ENCODE measurements at regions not wholly inside any gene's neighbourhood (a gene's known extent, or its start where the extent isn't known, plus 50 kb on each side); places are given as distances from the start of the nearest gene placed in this dataset.

DNA sequence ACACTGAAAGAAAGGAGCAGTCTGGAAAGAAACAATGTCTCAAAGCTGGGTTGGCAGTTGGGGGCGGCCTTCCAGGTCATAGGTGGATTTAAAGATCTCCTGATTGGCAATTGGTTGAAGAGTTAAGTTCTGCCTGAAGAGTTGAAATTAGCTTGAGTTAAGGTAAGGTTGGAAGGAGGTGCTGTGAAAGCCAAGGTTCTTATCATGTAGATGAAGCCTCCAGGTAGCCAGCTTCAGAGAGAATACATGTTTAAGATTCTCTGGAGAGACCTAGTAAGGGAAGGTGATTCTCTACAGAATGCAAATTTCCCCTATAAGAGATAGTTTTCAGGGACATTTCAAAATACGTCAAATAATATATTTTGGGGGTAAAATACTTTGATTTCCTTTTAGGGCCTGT, 387.1 kb downstream of the TMEM232 start:
- no peaks in the 10 kb centered on the region for H3K36me3 Mint-ChIP-seq
- H3K9me3 ChIP-seq (ENCODE audit: low read depth), result no peaks in the 10 kb centered on the region
- DNase-seq (ENCODE audit: low spot score), result no peak
- no peak overlapping the region for H3K4me3 ChIP-seq
- no peak overlapping the region for H3K9ac ChIP-seq
- no peak for TF ChIP-seq EZH2phosphoT487 (IDR thresholded peaks at IDR 0.05)
- no peak for TF ChIP-seq EZH2 (IDR thresholded peaks at IDR 0.05)
- TF ChIP-seq, protein P1, sequence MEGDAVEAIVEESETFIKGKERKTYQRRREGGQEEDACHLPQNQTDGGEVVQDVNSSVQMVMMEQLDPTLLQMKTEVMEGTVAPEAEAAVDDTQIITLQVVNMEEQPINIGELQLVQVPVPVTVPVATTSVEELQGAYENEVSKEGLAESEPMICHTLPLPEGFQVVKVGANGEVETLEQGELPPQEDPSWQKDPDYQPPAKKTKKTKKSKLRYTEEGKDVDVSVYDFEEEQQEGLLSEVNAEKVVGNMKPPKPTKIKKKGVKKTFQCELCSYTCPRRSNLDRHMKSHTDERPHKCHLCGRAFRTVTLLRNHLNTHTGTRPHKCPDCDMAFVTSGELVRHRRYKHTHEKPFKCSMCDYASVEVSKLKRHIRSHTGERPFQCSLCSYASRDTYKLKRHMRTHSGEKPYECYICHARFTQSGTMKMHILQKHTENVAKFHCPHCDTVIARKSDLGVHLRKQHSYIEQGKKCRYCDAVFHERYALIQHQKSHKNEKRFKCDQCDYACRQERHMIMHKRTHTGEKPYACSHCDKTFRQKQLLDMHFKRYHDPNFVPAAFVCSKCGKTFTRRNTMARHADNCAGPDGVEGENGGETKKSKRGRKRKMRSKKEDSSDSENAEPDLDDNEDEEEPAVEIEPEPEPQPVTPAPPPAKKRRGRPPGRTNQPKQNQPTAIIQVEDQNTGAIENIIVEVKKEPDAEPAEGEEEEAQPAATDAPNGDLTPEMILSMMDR (IDR thresholded peaks at IDR 0.05), result no peak
- no peak overlapping the region for H3K4me3 Mint-ChIP-seq
- no peak overlapping the region for H2AFZ ChIP-seq (replicated peaks)
- H3K27me3 Mint-ChIP-seq (ENCODE audit: insufficient read depth, low read depth), result no peaks in the 10 kb centered on the region
- no peak overlapping the region for H3K27ac ChIP-seq
- H3F3A ChIP-seq (ENCODE audit: low read depth), result no peaks in the 10 kb centered on the region
- H3K4me1 Mint-ChIP-seq, result peaks cover 4% of the 10 kb centered on the region
- no peaks in the 10 kb centered on the region for H3K36me3 ChIP-seq
- H3K4me2 ChIP-seq, result no peak overlapping the region
- H3K4me1 ChIP-seq, result no peaks in the 10 kb centered on the region
- H3K79me2 ChIP-seq (ENCODE audit: low read depth), result no peaks in the 10 kb centered on the region
- H3K27ac Mint-ChIP-seq, result no peak overlapping the region
- H4K20me1 ChIP-seq (ENCODE audit: low read depth), result no peaks in the 10 kb centered on the region
- H3K9me3 Mint-ChIP-seq, result no peaks in the 10 kb centered on the region
- no peaks in the 10 kb centered on the region for H3K27me3 ChIP-seq

DNA sequence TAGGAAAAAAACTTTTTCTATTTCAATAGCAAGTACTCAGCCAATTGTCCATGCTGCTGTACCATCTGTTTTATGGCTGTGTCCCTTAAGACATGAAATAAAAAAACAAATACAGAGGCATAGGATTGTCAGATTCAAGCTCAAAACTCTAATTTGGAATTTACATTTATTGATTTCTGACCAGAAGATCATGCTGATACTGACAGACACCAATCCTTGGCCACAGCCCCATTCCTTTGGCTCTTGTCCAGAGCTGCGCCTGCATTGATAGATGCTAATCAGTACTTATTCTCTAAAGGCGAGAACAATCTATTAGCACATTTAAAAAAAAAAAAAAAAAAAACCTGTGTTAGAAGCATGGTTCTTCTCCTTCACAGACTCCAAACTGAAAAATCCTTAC, 384.6 kb downstream of the TMEM232 start:
- Histone ChIP-seq H3K4me2 (no peak overlapping the region), H3K79me2 (ENCODE audit: low read depth) (no peaks in the 10 kb centered on the region), H3K4me1 (no peaks in the 10 kb centered on the region), H3K4me3 (no peak overlapping the region), H2AFZ (replicated peaks) (no peak overlapping the region), H3F3A (ENCODE audit: low read depth) (no peaks in the 10 kb centered on the region), H3K27ac (no peak overlapping the region), H3K9me3 (ENCODE audit: low read depth) (no peaks in the 10 kb centered on the region), H3K27me3 (no peaks in the 10 kb centered on the region), H3K36me3 (no peaks in the 10 kb centered on the region), H3K9ac (no peak overlapping the region), H4K20me1 (ENCODE audit: low read depth) (no peaks in the 10 kb centered on the region)
- Mint-ChIP-seq H3K4me1 (peaks cover 4% of the 10 kb centered on the region), H3K27ac (no peak overlapping the region), H3K36me3 (no peaks in the 10 kb centered on the region), H3K4me3 (no peak overlapping the region), H3K9me3 (no peaks in the 10 kb centered on the region), H3K27me3 (ENCODE audit: insufficient read depth, low read depth) (no peaks in the 10 kb centered on the region)
- DNase-seq (ENCODE audit: low spot score), result no peak
- TF ChIP-seq, protein P1 (IDR thresholded peaks at IDR 0.05), result no peak
- TF ChIP-seq EZH2phosphoT487 (IDR thresholded peaks at IDR 0.05) (no peak), EZH2 (IDR thresholded peaks at IDR 0.05) (no peak)

DNA sequence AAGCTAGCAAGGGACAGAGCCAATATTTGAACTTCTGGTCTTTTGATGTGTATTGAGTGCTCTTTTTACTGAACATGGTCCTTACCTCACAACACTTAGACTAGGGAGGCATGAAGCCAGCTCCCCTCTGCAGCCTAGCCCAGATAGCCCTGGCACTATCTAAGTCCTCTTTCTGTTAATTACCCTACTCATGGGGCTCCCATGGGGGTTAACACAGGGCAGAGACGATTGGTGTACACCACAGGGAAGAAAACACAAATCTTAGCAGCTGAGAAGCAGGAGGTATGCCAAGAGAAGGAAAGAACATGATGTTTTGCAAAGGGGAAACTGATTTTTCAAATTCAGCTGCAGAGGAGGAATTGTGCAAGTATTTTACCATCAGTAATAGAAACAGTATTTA, 383.8 kb downstream of the TMEM232 start:
- no peaks in the 10 kb centered on the region for H3K9me3 Mint-ChIP-seq
- Histone ChIP-seq H3K27ac (no peak overlapping the region), H3K36me3 (no peaks in the 10 kb centered on the region), H3F3A (ENCODE audit: low read depth) (no peaks in the 10 kb centered on the region), H2AFZ (replicated peaks) (peak overlapping the region; percentile 51), H3K27me3 (no peaks in the 10 kb centered on the region), H3K4me1 (no peaks in the 10 kb centered on the region), H4K20me1 (ENCODE audit: low read depth) (no peaks in the 10 kb centered on the region), H3K4me2 (no peak overlapping the region), H3K4me3 (no peak overlapping the region), H3K9me3 (ENCODE audit: low read depth) (no peaks in the 10 kb centered on the region), H3K79me2 (ENCODE audit: low read depth) (no peaks in the 10 kb centered on the region), H3K9ac (no peak overlapping the region)
- H3K4me3 Mint-ChIP-seq, result no peak overlapping the region
- DNase-seq (ENCODE audit: low spot score), result no peak
- no peaks in the 10 kb centered on the region for H3K27me3 Mint-ChIP-seq (ENCODE audit: insufficient read depth, low read depth)
- H3K4me1 Mint-ChIP-seq, result peaks cover 4% of the 10 kb centered on the region
- H3K36me3 Mint-ChIP-seq, result no peaks in the 10 kb centered on the region
- H3K27ac Mint-ChIP-seq, result no peak overlapping the region
- TF ChIP-seq EZH2phosphoT487 (IDR thresholded peaks at IDR 0.05), result no peak
- TF ChIP-seq, protein P1 (IDR thresholded peaks at IDR 0.05), result no peak
- no peak for TF ChIP-seq EZH2 (IDR thresholded peaks at IDR 0.05)

DNA sequence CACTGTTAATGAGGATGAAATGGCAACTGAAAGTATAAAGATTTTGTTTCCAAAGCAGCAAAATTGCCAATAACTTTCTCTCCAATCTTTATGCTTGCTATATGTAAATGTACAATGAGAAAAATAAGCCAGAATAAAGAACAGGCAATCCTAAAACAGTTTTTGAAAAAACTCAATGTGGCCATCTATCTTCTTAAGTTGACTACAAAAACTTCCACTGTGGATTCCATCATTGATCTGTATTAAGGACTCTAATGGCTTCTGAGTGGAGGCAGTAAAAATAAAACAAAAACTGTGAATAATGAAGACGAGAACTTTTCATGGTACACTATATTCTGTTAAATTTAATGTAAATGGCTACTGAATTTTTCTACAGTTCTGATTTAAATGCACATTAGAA, 382.9 kb downstream of the TMEM232 start:
- Histone ChIP-seq H3F3A (ENCODE audit: low read depth) (no peaks in the 10 kb centered on the region), H3K9me3 (ENCODE audit: low read depth) (no peaks in the 10 kb centered on the region), H3K27ac (no peak overlapping the region), H3K4me2 (no peak overlapping the region), H3K4me3 (no peak overlapping the region), H2AFZ (replicated peaks) (no peak overlapping the region), H3K27me3 (no peaks in the 10 kb centered on the region), H3K4me1 (no peaks in the 10 kb centered on the region), H3K36me3 (no peaks in the 10 kb centered on the region), H3K9ac (no peak overlapping the region), H3K79me2 (ENCODE audit: low read depth) (no peaks in the 10 kb centered on the region), H4K20me1 (ENCODE audit: low read depth) (no peaks in the 10 kb centered on the region)
- H3K27ac Mint-ChIP-seq, result no peak overlapping the region
- peaks cover 4% of the 10 kb centered on the region for H3K4me1 Mint-ChIP-seq
- H3K27me3 Mint-ChIP-seq (ENCODE audit: insufficient read depth, low read depth), result no peaks in the 10 kb centered on the region
- no peak overlapping the region for H3K4me3 Mint-ChIP-seq
- TF ChIP-seq, protein P1 (IDR thresholded peaks at IDR 0.05), result peak; percentile 33
- no peak for TF ChIP-seq EZH2 (IDR thresholded peaks at IDR 0.05)
- H3K36me3 Mint-ChIP-seq, result no peaks in the 10 kb centered on the region
- no peak for DNase-seq (ENCODE audit: low spot score)
- H3K9me3 Mint-ChIP-seq, result no peaks in the 10 kb centered on the region

Measured in neural progenitor cell (in vitro differentiated cells).